Ascending aorta (tissue), 2 donors: ENCODE measurements at regions not wholly inside any gene's neighbourhood (a gene's known extent, or its start where the extent isn't known, plus 50 kb on each side); places are given as distances from the start of the nearest gene placed in this dataset.
A peak's percentile ranks its signal among the peaks of the same experiment; 100 is the strongest.

Experiments
- DNase-seq, 2 donors: peaks; one replicate each; pipeline ENCODE4 v3.0.0-alpha.2; 2019; ENCODE audit warnings: low spot score in 2 of 2
- H3K27ac ChIP-seq, 2 donors: fragments of 200-600 bp; sonication (generic); one replicate each; pipeline ENCODE4 v1.5.1; 2016 to 2017; ENCODE audit warnings: mild to moderate bottlenecking in 1 of 2
- H3K27me3 ChIP-seq: fragments of 200-600 bp; sonication (generic); one replicate; pipeline ENCODE4 v1.5.1; 2017
- H3K36me3 ChIP-seq, 2 donors: fragments of 200-600 bp; sonication (generic); one replicate each; pipeline ENCODE4 v1.5.1; 2016
- H3K4me1 ChIP-seq, 2 donors: fragments of 200-600 bp; sonication (generic); one replicate each; pipeline ENCODE4 v1.5.1; 2016 to 2017; ENCODE audit warnings: mild to moderate bottlenecking in 1 of 2
- H3K4me3 ChIP-seq, 2 donors: fragments of 200-600 bp; sonication (generic); one replicate each; pipeline ENCODE4 v1.5.1; 2016 to 2017; ENCODE audit warnings: mild to moderate bottlenecking in 1 of 2
- H3K9me3 ChIP-seq, 2 donors: fragments of 200-600 bp; sonication (generic); one replicate each; pipeline ENCODE4 v1.5.1; 2016
- intact Hi-C: fragments of 100-400 bp; cut with DNase I; formaldehyde crosslinking; loops from one replicate; pipeline ENCODE4 v1.15.1; 2023
- TF ChIP-seq, protein P1 (sequence below), 3 experiments: fragments of 200-600 bp in 2 of 3; fragments of 450-650 bp in 1 of 3; sonication (generic) in 2 of 3; IDR thresholded peaks; one replicate each; pipeline ENCODE4 v1.5.1; 2016 to 2019; ENCODE audit warnings: antibody characterized with exemption in 3 of 3, mild to moderate bottlenecking in 1 of 3, moderate library complexity in 1 of 3

DNA sequence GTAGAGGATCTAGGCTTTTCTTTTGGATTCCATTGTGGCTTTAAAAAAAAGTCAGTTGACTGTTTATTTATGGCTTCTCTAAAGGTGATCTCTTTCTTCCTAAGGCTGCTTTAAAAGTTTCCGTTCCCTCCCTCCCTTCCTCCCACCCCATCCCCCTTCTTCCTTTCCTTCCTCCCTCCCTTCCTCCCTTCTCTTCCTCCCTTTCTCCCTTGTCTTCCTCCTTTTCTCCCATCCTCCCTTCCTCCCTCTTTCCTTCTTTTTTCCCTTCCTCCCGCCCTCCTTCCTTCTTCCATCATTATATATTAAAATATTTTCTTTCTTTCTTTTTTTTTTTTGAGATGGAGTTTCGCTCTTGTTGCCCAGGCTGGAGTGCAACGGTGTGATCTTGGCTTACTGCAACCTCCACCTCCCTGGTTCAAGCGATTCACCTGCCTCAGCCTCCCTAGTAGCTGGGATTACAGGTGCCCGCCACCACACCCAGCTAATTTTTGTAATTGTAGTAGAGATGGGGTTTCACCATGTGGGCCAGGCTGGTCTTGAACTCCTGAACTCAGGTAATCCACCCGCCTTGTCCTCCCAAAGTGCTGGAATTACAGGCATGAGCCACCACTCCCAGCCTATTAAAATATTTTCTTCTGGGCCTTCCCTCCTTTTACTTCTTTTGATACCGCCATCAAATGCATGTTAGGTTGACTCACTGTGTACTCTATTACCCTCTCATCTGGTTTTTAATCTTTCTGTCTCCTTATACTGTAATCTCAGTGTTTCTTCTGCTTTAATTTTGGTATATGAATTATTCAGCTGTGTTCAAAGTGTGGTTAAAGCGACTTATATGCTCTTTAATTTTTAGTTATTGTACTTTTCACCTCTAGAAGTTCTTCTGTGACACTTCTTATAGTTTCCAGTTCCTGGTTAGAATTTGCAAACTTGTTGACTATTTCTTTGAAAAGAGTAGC is 59.2 kb upstream of the ATP5PO start:
- Histone ChIP-seq H3K4me1 (peaks cover 19 to 28% of the 10 kb centered on the region in 2 donors), H3K9me3 (no peaks in the 10 kb centered on the region), H3K27ac (peak overlapping the region; percentile 81 to 89), H3K27me3 (no peaks in the 10 kb centered on the region), H3K4me3 (no peak overlapping the region), H3K36me3 (no peaks in the 10 kb centered on the region)
- DNase-seq, result peak in 1 of 2 donors; percentile 24
- TF ChIP-seq, protein P1, sequence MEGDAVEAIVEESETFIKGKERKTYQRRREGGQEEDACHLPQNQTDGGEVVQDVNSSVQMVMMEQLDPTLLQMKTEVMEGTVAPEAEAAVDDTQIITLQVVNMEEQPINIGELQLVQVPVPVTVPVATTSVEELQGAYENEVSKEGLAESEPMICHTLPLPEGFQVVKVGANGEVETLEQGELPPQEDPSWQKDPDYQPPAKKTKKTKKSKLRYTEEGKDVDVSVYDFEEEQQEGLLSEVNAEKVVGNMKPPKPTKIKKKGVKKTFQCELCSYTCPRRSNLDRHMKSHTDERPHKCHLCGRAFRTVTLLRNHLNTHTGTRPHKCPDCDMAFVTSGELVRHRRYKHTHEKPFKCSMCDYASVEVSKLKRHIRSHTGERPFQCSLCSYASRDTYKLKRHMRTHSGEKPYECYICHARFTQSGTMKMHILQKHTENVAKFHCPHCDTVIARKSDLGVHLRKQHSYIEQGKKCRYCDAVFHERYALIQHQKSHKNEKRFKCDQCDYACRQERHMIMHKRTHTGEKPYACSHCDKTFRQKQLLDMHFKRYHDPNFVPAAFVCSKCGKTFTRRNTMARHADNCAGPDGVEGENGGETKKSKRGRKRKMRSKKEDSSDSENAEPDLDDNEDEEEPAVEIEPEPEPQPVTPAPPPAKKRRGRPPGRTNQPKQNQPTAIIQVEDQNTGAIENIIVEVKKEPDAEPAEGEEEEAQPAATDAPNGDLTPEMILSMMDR (IDR thresholded peaks at IDR 0.05), result no peak
- intact Hi-C loops, result loop anchor here (5.0 kb wide), 1 partner anchor 37 kb away; no protein-coding TSS in a partner anchor

DNA sequence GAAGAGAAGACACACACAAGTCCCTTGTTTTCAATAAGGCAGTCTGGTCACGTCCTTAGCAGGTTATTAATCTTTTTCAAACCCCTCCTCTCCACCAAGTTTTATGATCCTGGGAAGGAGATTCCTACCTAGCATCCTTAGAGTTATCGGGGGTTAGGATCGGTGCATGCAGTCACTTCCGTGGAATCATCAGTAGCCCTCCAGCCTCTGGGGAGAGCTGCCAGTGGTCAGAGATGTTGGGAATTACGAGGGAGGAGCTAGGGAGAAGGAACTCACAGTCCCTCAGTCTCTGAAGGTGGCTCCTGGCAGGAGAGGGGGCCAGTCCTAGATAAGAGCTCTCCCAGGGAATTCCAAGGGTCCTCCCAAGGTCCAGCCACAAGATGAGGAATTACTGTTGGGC is 57.7 kb upstream of the ATP5PO start:
- intact Hi-C loops, result loop anchor here (5.0 kb wide), 1 partner anchor 36 kb away; no protein-coding TSS in a partner anchor
- Histone ChIP-seq H3K36me3 (no peaks in the 10 kb centered on the region), H3K4me3 (no peak overlapping the region), H3K4me1 (peaks cover 21 to 39% of the 10 kb centered on the region in 2 donors), H3K27me3 (no peaks in the 10 kb centered on the region), H3K27ac (no peak overlapping the region), H3K9me3 (no peaks in the 10 kb centered on the region)
- peak in 1 of 2 donors; percentile 44 for DNase-seq
- TF ChIP-seq, protein P1 (IDR thresholded peaks at IDR 0.05), result no peak

DNA sequence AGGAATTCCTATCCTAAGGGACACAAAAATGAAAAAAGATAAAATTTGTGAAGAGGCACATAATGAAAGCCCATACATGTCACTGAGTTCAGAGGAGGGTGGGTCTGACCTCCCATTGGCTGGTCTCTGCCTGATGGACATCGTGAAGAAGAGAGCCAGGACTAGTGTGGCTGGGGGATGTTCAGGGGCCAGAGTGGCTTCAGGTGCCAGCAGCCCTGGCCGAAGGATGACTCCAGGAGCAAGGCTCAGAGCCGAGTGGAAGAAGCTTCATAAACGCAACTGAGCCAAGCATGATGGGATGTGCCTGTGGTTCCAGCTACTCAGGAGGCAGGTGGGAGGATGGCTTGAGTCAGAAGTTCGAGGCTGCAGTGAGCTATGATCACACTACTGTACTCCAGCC is 56.9 kb upstream of the ATP5PO start:
- Histone ChIP-seq H3K4me3 (no peak overlapping the region), H3K27me3 (no peaks in the 10 kb centered on the region), H3K9me3 (no peaks in the 10 kb centered on the region), H3K27ac (no peak overlapping the region), H3K4me1 (peaks cover 21 to 41% of the 10 kb centered on the region in 2 donors), H3K36me3 (no peaks in the 10 kb centered on the region)
- peak in 1 of 2 donors; percentile 27 for DNase-seq
- TF ChIP-seq, protein P1 (IDR thresholded peaks at IDR 0.05), result no peak
- intact Hi-C loops, result loop anchor here (5.0 kb wide), 1 partner anchor 35 kb away; no protein-coding TSS in a partner anchor

DNA sequence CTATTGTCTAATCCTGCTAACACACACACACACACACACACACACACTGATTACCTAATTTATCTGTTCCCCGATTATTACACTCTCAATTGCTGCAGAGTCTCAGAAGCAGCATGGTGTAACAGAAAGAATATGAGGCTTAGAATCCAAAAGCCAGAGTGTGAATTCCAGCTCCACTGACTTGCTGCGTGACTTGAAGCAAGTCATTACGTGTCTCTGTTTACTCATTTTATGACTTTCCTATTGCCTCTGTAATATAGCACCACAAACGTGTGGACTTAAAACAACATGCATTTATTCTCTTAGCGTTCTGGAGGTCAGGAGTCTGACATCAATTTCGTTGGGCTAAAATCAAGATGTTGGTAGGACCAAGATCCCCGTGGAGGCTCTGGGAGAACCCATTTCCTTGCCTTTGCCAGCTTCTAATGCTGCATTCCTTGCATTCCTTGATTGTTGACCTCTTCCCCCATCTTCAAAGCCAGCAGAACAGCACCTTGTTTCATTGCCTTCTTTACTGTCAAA is 55.9 kb upstream of the ATP5PO start:
- peak in 1 of 2 donors; percentile 28 for DNase-seq
- intact Hi-C loops, result loop anchor here (5.0 kb wide), 1 partner anchor 34 kb away; no protein-coding TSS in a partner anchor
- Histone ChIP-seq H3K4me1 (peaks cover 13 to 32% of the 10 kb centered on the region in 2 donors), H3K36me3 (no peaks in the 10 kb centered on the region), H3K4me3 (no peak overlapping the region), H3K27me3 (no peaks in the 10 kb centered on the region), H3K9me3 (no peaks in the 10 kb centered on the region), H3K27ac (no peak overlapping the region)
- TF ChIP-seq, protein P1 (IDR thresholded peaks at IDR 0.05), result no peak

DNA sequence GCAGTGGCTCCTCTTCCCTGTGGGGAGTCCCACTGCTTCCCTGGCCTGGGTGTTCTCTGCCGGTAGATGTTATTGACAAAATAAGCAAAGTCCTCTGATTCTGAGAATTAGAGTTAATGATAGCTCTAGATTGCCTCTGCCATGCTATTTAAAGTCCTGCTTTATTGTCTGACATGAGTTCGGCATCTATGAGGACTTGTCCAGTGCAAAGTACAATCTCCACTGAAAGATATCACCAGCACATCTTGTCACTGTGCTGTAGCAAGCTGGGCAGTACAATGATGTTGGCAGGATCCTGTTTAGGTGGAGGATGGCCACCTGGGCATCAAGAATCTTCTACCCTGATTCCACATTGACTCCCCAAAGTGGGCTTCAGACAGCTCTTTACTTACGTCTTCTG is 54.0 kb upstream of the ATP5PO start:
- Histone ChIP-seq H3K9me3 (no peaks in the 10 kb centered on the region), H3K36me3 (no peaks in the 10 kb centered on the region), H3K27me3 (no peaks in the 10 kb centered on the region), H3K4me3 (peak overlapping the region in 1 of 2 donors; percentile 11), H3K4me1 (peaks cover 3 to 21% of the 10 kb centered on the region in 2 donors), H3K27ac (peak overlapping the region; percentile 81 to 83)
- TF ChIP-seq, protein P1 (IDR thresholded peaks at IDR 0.05), result no peak
- peak in 1 of 2 donors; percentile 40 for DNase-seq
- intact Hi-C loops, result loop anchor here (2.0 kb wide), 1 partner anchor 159 kb away; no protein-coding TSS in a partner anchor
